ENCODE measurements at regions not wholly inside any gene's neighbourhood (a gene's known extent, or its start where the extent isn't known, plus 50 kb on each side); places are given as distances from the start of the nearest gene placed in this dataset.

- no peak for DNase-seq
Measured at GRCh38 chr2:171225302-171225980, 64.7 kb upstream of the TLK1 start.

DNA sequence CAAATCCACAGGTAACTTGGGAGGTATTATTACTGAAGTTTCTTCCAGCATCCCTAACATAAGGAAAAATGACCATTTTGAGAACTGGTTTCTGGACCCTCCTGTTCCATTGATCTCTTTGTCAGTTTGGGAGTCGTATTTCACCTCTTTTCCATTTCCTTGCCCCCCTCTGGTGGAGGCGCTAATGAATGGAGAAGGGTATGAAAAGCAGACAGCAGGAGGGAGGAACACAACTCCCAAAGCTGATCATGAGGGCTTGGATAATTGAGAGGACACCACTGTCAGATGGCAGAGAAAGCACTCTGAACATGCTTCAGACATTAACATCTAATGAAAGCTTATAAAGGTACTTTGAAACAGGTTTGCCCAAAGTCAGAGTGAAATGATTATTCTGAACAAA, 56.6 kb upstream of the TLK1 start:
- no peak for DNase-seq

GRCh38 chr2:171216631-171217030, 55.9 kb upstream of the TLK1 start:
- no peak for DNase-seq

DNA sequence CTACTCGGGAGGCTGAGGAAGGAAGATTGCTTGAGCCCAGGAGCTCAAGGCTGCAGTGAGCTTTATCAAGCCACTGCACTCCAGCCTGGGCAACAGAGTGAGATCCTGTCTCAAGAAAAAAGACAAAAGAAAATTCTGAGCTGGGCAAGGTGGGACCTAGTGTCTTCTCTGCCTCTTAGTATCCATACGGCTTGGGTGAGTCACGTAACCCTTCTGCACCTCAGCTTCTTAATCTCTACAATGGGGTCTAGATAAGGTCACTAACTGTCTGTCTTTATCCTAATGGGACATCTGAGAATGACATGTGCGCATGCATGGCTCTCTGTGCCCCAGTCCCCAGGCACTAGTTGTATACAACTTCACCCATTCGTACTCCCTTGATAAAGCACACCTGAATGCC, 53.4 kb upstream of the TLK1 start:
- DNase-seq = no peak

GRCh38 chr2:171210864-171211431, 50.3 kb upstream of the TLK1 start:
- peak in 1 of 2 experiments; percentile 37 for DNase-seq

Measured in activated T-cell treated with anti-CD3 and anti-CD28 coated beads, Interleukin-2, amount 50 U/mL, for 48 hours (primary cell).